AG04450 (cell line): ENCODE measurements at regions not wholly inside any gene's neighbourhood (a gene's known extent, or its start where the extent isn't known, plus 50 kb on each side); places are given as distances from the start of the nearest gene placed in this dataset.

Source experiments
- CTCF ChIA-PET: fragments of 300-600, 350-600 bp; formaldehyde crosslinking; extraction: SDS; loops from one replicate; lab custom pipeline; 2022; ENCODE audit warnings: antibody characterized with exemption, inconsistent platforms; lab: Charles Lee
- POLR2A ChIA-PET: fragments of 350-600 bp; formaldehyde crosslinking; extraction: SDS; loops from one replicate; lab custom pipeline; 2021; ENCODE audit warnings: antibody characterized with exemption, inconsistent platforms; lab: Yijun Ruan, JAX
- DNase-seq: peaks from one replicate; pipeline ENCODE4 v3.0.0-alpha.2; 2011; ENCODE audit warnings: low read depth, low spot score
- H3K27ac ChIP-seq: one replicate; pipeline ENCODE4 v1.5.1; 2012; ENCODE audit warnings: low read depth, low read length, control low read depth
- H3K27me3 ChIP-seq: one replicate; pipeline ENCODE4 v1.6.0; 2012; ENCODE audit warnings: low read length; ENCODE audit not compliant: control insufficient read depth, insufficient read depth
- H3K4me3 ChIP-seq: 2 replicates; pipeline ENCODE4 v1.5.1; 2011; ENCODE audit warnings: mild to moderate bottlenecking, low read depth, low read length, control low read depth
- H3K9me3 ChIP-seq: 2 replicates; pipeline ENCODE4 v1.5.1; 2012; ENCODE audit warnings: low read length; ENCODE audit not compliant: control insufficient read depth, insufficient read depth
- CTCF ChIP-seq: IDR thresholded peaks from 2 replicates; pipeline ENCODE4 v1.5.1; 2011; ENCODE audit warnings: low read depth, low read length, control low read depth, inconsistent platforms

DNA sequence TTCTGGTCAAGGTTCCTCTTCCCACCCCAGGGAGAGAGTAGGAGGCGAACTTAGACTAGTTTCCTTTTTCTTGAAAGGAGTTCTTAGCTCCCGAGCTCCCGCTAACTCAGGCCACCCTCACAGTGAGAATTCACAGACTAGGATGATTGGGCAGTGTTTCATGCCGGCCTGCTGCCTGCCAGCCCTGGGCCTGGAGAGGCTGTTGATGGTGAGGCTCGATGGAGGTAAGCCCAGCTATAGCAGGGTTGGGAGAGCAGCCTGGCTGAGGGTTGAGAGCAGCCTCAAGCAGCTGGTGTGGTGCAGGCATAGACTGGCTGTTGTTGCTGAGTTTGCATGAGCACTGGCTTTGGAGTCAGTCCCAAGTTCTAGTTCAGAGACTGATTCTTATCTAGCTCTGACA is 274.4 kb downstream of the MATN1 start:
- no peak overlapping the region for H3K4me3 ChIP-seq
- ChIA-PET CTCF (no interaction called here), POLR2A (no interaction called here)
- H3K9me3 ChIP-seq: no peaks in the 10 kb centered on the region
- no peak overlapping the region for H3K27ac ChIP-seq
- no peak for DNase-seq
- H3K27me3 ChIP-seq: peaks cover 3% of the 10 kb centered on the region
- TF ChIP-seq CTCF: no peak

GRCh38 chr1:30447701-30448100 is 275.7 kb downstream of the MATN1 start:
- Histone ChIP-seq H3K4me3 (no peak overlapping the region), H3K27ac (no peak overlapping the region), H3K9me3 (no peaks in the 10 kb centered on the region), H3K27me3 (peaks cover 3% of the 10 kb centered on the region)
- no peak for DNase-seq
- ChIA-PET CTCF (no interaction called here), POLR2A (no interaction called here)
- no peak for TF ChIP-seq CTCF

- POLR2A ChIA-PET: no interaction called here
- TF ChIP-seq CTCF: no peak
- CTCF ChIA-PET: no interaction called here
- peaks cover 3% of the 10 kb centered on the region for H3K27me3 ChIP-seq
- no peaks in the 10 kb centered on the region for H3K9me3 ChIP-seq
- no peak overlapping the region for H3K27ac ChIP-seq
- no peak for DNase-seq
- H3K4me3 ChIP-seq: no peak overlapping the region
Measured at GRCh38 chr1:30447080-30447479, 276.3 kb downstream of the MATN1 start.

GRCh38 chr1:30446508-30446907 is 276.9 kb downstream of the MATN1 start:
- Histone ChIP-seq H3K27me3 (peaks cover 3% of the 10 kb centered on the region), H3K9me3 (no peaks in the 10 kb centered on the region), H3K4me3 (no peak overlapping the region), H3K27ac (no peak overlapping the region)
- CTCF ChIA-PET: no interaction called here
- no peak for DNase-seq
- TF ChIP-seq CTCF: no peak
- POLR2A ChIA-PET: no interaction called here

GRCh38 chr1:30446095-30446494 is 277.3 kb downstream of the MATN1 start:
- CTCF ChIA-PET: no interaction called here
- no peak overlapping the region for H3K27ac ChIP-seq
- DNase-seq: no peak
- no peak overlapping the region for H3K4me3 ChIP-seq
- H3K27me3 ChIP-seq: peaks cover 3% of the 10 kb centered on the region
- POLR2A ChIA-PET: no interaction called here
- TF ChIP-seq CTCF: no peak
- H3K9me3 ChIP-seq: no peaks in the 10 kb centered on the region
